ENCODE measurements at regions not wholly inside any gene's neighbourhood (a gene's known extent, or its start where the extent isn't known, plus 50 kb on each side); places are given as distances from the start of the nearest gene placed in this dataset.
"Not testable (repeated sequence)": the region's sequence is repeated elsewhere in the genome, so short reads cannot be mapped to it uniquely, and the experiment has no call there.

GRCh38 chr2:242054881-242055801 is 185.6 kb downstream of the RTP5 start:
- DNase-seq, result no peak

GRCh38 chr2:242056026-242056425 is 186.5 kb downstream of the RTP5 start:
- no peak for DNase-seq

- DNase-seq, result no peak
Observed at GRCh38 chr2:242056785-242057184, 187.3 kb downstream of the RTP5 start.

GRCh38 chr2:242057379-242058040 is 188.0 kb downstream of the RTP5 start:
- DNase-seq, result no peak

GRCh38 chr2:242058116-242058680 is 188.7 kb downstream of the RTP5 start:
- DNase-seq, result no peak

- no peak for DNase-seq
Observed at GRCh38 chr2:242059566-242059965, 190.0 kb downstream of the RTP5 start.

GRCh38 chr2:242060212-242060835 is 190.8 kb downstream of the RTP5 start:
- DNase-seq, result no peak

- not testable (repeated sequence) for DNase-seq
Observed at GRCh38 chr2:242061930-242062329, 192.4 kb downstream of the RTP5 start.

GRCh38 chr2:242063436-242063835 is 193.9 kb downstream of the RTP5 start:
- no peak for DNase-seq

GRCh38 chr2:242063850-242064249 is 194.3 kb downstream of the RTP5 start:
- DNase-seq, result no peak

GRCh38 chr2:242064364-242065250 is 195.1 kb downstream of the RTP5 start:
- no peak for DNase-seq

GRCh38 chr2:242065426-242065825 is 195.9 kb downstream of the RTP5 start:
- no peak for DNase-seq

GRCh38 chr2:242069018-242069417 is 199.5 kb downstream of the RTP5 start:
- DNase-seq, result no peak

GRCh38 chr2:242069938-242070395 is 200.4 kb downstream of the RTP5 start:
- DNase-seq, result not testable (repeated sequence)

GRCh38 chr2:242070726-242071125 is 201.2 kb downstream of the RTP5 start:
- DNase-seq, result not testable (repeated sequence)

- not testable (repeated sequence) for DNase-seq
Observed at GRCh38 chr2:242071377-242071776, 201.8 kb downstream of the RTP5 start.

GRCh38 chr2:242071936-242072335 is 202.4 kb downstream of the RTP5 start:
- DNase-seq, result not testable (repeated sequence)

- no peak for DNase-seq
Observed at GRCh38 chr2:242075168-242075567, 205.6 kb downstream of the RTP5 start.

GRCh38 chr2:242075696-242076095 is 206.2 kb downstream of the RTP5 start:
- DNase-seq, result no peak

GRCh38 chr2:242076184-242076583 is 206.7 kb downstream of the RTP5 start:
- DNase-seq, result not testable (repeated sequence)

- not testable (repeated sequence) for DNase-seq
Observed at GRCh38 chr2:242078426-242078825, 208.9 kb downstream of the RTP5 start.

GRCh38 chr2:242079792-242080191 is 210.3 kb downstream of the RTP5 start:
- not testable (repeated sequence) for DNase-seq
